Vagina (tissue), 2 donors: ENCODE measurements at regions not wholly inside any gene's neighbourhood (a gene's known extent, or its start where the extent isn't known, plus 50 kb on each side); places are given as distances from the start of the nearest gene placed in this dataset.

Experiments
- POLR2A ChIP-seq, 2 donors: fragments of 450-650 bp; IDR thresholded peaks; one replicate each; pipeline ENCODE4 v1.6.1; 2017; ENCODE audit warnings: antibody characterized with exemption in 2 of 2, mild to moderate bottlenecking in 2 of 2, moderate library complexity in 2 of 2
- POLR2AphosphoS5 ChIP-seq, 2 donors: sonication (generic); formaldehyde crosslinking; IDR thresholded peaks; one replicate each; pipeline ENCODE4 v1.9.0; 2017; ENCODE audit warnings: antibody characterized with exemption in 2 of 2, mild to moderate bottlenecking in 2 of 2, low read depth in 1 of 2; ENCODE audit not compliant: insufficient read depth in 1 of 2

- TF ChIP-seq POLR2A (IDR thresholded peaks at IDR 0.05) (no peak), POLR2AphosphoS5 (IDR thresholded peaks at IDR 0.05; ENCODE audit: insufficient read depth in 1 of 2, low read depth in 1 of 2) (no peak)
Measured at GRCh38 chr9:89871871-89872331, 267.1 kb downstream of the GADD45G start.
